ENCODE measurements at regions not wholly inside any gene's neighbourhood (a gene's known extent, or its start where the extent isn't known, plus 50 kb on each side); places are given as distances from the start of the nearest gene placed in this dataset.

- Histone ChIP-seq H4K20me1 (ENCODE audit: insufficient read depth) (no peaks in the 10 kb centered on the region), H3K36me3 (ENCODE audit: control insufficient read depth in 1 of 2, insufficient read depth in 2 of 2, low read length in 2 of 2) (no peaks in the 10 kb centered on the region), H3K4me3 (replicated peaks in 1 of 2; ENCODE audit: low read depth in 1 of 2, low read length in 2 of 2) (no peak overlapping the region), H2AFZ (ENCODE audit: low read depth, low read length, poor library complexity, severe bottlenecking) (no peak overlapping the region), H3K4me1 (ENCODE audit: control insufficient read depth in 1 of 2, insufficient read depth in 2 of 2, low read length in 2 of 2) (no peaks in the 10 kb centered on the region), H3K27me3 (ENCODE audit: insufficient read depth, low read length) (no peaks in the 10 kb centered on the region), H3K27ac (ENCODE audit: low read depth, low read length) (no peak overlapping the region), H3K79me2 (ENCODE audit: insufficient read depth, low read length) (no peaks in the 10 kb centered on the region), H3K9ac (ENCODE audit: low read length) (no peak overlapping the region), H3K9me3 (ENCODE audit: control insufficient read depth in 1 of 2, insufficient read depth in 1 of 2, low read depth in 1 of 2, low read length in 2 of 2) (no peaks in the 10 kb centered on the region), H3K9me2 (ENCODE audit: insufficient read depth) (no peaks in the 10 kb centered on the region), H3K4me2 (ENCODE audit: low read length) (no peak overlapping the region)
- CTCF ChIA-PET, result no interaction called here
- no TSS peak for BruUV-seq (replicated peaks)
- intact Hi-C loops (cut with micrococcal nuclease), result no loop called here
- DNase-seq (ENCODE audit: low read depth, low spot score) (no peak), ATAC-seq (no peak)
- RAD21 ChIA-PET (ENCODE audit: low non-redundant PET in 1 of 2, low total read pairs in 2 of 2, uncharacterized antibody in 2 of 2, unreplicated experiment in 2 of 2), result no interaction called here
- POLR2A ChIA-PET, result no interaction called here
- TF ChIP-seq POLR2AphosphoS5 (IDR thresholded peaks at IDR 0.05; ENCODE audit: low read depth, low read length) (no peak), CTCF (IDR thresholded peaks at IDR 0.05 in 2 of 3, conservative IDR thresholded peaks at IDR 0.05 in 1 of 3; ENCODE audit: borderline replicate concordance in 1 of 3, insufficient read depth in 1 of 3, low read depth in 2 of 3, low read length in 2 of 3) (peak in 1 of 3 experiments; percentile 31; a peak in 2 of 6 replicates), SRF (IDR thresholded peaks at IDR 0.05; ENCODE audit: low read depth) (no peak)
Observed at GRCh38 chrX:93874554-93874953, 200.5 kb downstream of the FAM133A start.

- H3K27me3 ChIP-seq (ENCODE audit: insufficient read depth, low read length), result no peaks in the 10 kb centered on the region
- no peak overlapping the region for H3K4me2 ChIP-seq (ENCODE audit: low read length)
- POLR2A ChIA-PET, result no interaction called here
- intact Hi-C loops (cut with micrococcal nuclease), result no loop called here
- no peak overlapping the region for H3K9ac ChIP-seq (ENCODE audit: low read length)
- ATAC-seq (no peak), DNase-seq (ENCODE audit: low read depth, low spot score) (no peak)
- no peak overlapping the region for H3K27ac ChIP-seq (ENCODE audit: low read depth, low read length)
- no peak overlapping the region for H2AFZ ChIP-seq (ENCODE audit: low read depth, low read length, poor library complexity, severe bottlenecking)
- H3K4me3 ChIP-seq (replicated peaks in 1 of 2; ENCODE audit: low read depth in 1 of 2, low read length in 2 of 2), result no peak overlapping the region
- RAD21 ChIA-PET (ENCODE audit: low non-redundant PET in 1 of 2, low total read pairs in 2 of 2, uncharacterized antibody in 2 of 2, unreplicated experiment in 2 of 2), result no interaction called here
- CTCF ChIA-PET, result no interaction called here
- no peaks in the 10 kb centered on the region for H3K4me1 ChIP-seq (ENCODE audit: control insufficient read depth in 1 of 2, insufficient read depth in 2 of 2, low read length in 2 of 2)
- no peaks in the 10 kb centered on the region for H3K79me2 ChIP-seq (ENCODE audit: insufficient read depth, low read length)
- H4K20me1 ChIP-seq (ENCODE audit: insufficient read depth), result no peaks in the 10 kb centered on the region
- no peaks in the 10 kb centered on the region for H3K9me2 ChIP-seq (ENCODE audit: insufficient read depth)
- H3K36me3 ChIP-seq (ENCODE audit: control insufficient read depth in 1 of 2, insufficient read depth in 2 of 2, low read length in 2 of 2), result no peaks in the 10 kb centered on the region
- no TSS peak for BruUV-seq (replicated peaks)
- H3K9me3 ChIP-seq (ENCODE audit: control insufficient read depth in 1 of 2, insufficient read depth in 1 of 2, low read depth in 1 of 2, low read length in 2 of 2), result no peaks in the 10 kb centered on the region
- TF ChIP-seq CBX3 (IDR thresholded peaks at IDR 0.05; ENCODE audit: low read depth) (no peak), RAD21 (IDR thresholded peaks at IDR 0.05; ENCODE audit: low read depth) (no peak), TCF7L2 (IDR thresholded peaks at IDR 0.05; ENCODE audit: borderline replicate concordance, extremely low read depth, insufficient read depth, insufficient read length) (no peak), ZBTB33 (IDR thresholded peaks at IDR 0.05; ENCODE audit: extremely low read depth, insufficient replicate concordance, low read length) (no peak), ZNF274 (IDR thresholded peaks at IDR 0.05; ENCODE audit: low read depth, low read length) (no peak), SP1 (IDR thresholded peaks at IDR 0.05; ENCODE audit: low read depth) (no peak), FOSL1 (IDR thresholded peaks at IDR 0.05; ENCODE audit: low read depth) (no peak), REST (IDR thresholded peaks at IDR 0.05; ENCODE audit: low read depth) (no peak), CEBPB (IDR thresholded peaks at IDR 0.05; ENCODE audit: low read depth) (no peak), EZH2 (IDR thresholded peaks at IDR 0.05) (no peak)
Observed at GRCh38 chrX:93875621-93876282, 201.7 kb downstream of the FAM133A start.

Data from HCT116 (cell line).